ENCODE measurements at regions not wholly inside any gene's neighbourhood (a gene's known extent, or its start where the extent isn't known, plus 50 kb on each side); places are given as distances from the start of the nearest gene placed in this dataset.
"Not testable (repeated sequence)": the region's sequence is repeated elsewhere in the genome, so short reads cannot be mapped to it uniquely, and the experiment has no call there.

GRCh38 chrX:13194291-13195103, 125.4 kb downstream of the ATXN3L start:
- DNase-seq (ENCODE audit: extremely low read depth in 1 of 11, low read depth in 9 of 11, low spot score in 4 of 11): no peak

DNA sequence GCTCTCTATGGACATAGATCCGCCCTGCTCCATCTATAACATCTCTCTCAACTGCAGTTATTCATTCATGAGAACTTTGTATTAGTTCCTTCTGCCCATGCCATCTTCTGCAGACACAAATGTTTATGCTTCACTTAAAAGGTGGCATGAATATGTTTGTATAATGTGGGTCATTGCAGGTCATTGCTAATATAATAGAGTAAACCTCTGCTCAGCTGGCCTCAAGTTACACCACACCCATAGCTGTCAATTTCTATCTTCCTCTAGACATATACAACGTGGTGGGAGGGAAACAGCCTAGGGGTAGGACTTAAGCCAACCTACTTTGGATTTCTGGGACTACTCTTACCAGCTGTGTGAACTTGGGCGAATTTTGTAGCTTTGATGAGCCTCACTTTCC, 129.8 kb downstream of the ATXN3L start:
- no peak for DNase-seq (ENCODE audit: extremely low read depth in 1 of 11, low read depth in 9 of 11, low spot score in 4 of 11)

DNA sequence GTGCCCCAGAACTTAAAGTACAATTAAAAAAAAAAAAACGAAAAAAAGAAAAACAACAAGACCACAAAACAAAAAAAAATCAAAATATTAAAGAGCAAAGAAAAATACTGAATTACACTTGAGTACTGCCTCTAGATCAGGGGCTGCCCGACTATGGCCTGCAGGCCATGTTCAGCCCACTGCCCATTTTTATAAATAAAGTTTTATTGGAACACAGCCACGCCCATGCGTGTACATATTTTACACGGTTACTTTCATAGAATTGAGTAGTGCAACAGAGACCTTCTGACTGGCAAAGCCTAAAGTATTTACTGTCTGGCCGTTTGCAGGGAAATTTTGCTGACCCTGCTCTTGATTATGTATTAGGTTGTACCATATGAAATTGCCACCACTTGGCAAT, 130.5 kb downstream of the ATXN3L start:
- no peak for DNase-seq (ENCODE audit: extremely low read depth in 1 of 11, low read depth in 9 of 11, low spot score in 4 of 11)

DNA sequence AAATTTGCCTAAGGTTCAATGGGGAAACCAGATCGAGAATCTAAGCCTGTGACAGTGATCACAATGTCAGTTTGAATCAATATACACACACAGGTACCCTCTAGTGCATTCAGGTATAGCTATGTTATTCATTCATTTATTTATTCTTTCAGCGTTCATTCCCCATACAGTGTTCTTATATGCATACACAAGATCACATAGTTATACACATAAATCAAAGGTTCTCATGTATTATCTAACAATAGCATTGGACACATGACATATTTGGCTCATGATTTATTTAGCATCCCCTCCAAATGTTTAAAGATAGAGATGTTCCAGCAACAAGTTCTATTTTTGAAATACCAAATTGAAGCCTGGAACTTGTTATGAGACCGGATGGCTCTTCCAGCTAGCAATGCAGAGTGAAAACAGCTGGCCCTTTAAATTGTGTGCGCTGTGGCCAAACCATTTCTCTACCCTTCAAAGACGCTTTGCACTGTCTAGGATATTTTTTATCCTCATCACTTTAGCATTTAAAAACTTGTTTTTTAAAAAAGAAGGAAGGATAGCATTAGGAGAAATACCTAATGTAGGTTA, 131.0 kb downstream of the ATXN3L start:
- no peak for DNase-seq (ENCODE audit: extremely low read depth in 1 of 11, low read depth in 9 of 11, low spot score in 4 of 11)

DNA sequence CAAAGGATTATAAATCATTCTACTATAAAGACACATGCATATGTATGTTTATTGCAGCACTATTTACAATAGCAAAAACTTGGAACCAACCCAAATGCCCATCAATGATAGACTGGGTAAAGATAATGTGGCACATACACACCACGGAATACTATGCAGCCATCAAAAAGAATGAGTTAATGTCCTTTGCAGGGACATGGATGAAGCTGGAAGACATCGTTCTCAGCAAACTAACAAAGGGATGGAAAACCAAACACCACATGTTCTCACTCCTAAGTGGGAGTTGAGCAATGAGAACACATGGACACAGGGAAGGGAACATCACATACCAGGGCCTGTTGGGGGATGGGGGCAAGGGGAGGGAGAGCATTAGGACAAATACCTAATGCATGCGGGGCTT, 133.2 kb downstream of the ATXN3L start:
- not testable (repeated sequence) for DNase-seq (ENCODE audit: extremely low read depth in 1 of 11, low read depth in 9 of 11, low spot score in 4 of 11)

DNA sequence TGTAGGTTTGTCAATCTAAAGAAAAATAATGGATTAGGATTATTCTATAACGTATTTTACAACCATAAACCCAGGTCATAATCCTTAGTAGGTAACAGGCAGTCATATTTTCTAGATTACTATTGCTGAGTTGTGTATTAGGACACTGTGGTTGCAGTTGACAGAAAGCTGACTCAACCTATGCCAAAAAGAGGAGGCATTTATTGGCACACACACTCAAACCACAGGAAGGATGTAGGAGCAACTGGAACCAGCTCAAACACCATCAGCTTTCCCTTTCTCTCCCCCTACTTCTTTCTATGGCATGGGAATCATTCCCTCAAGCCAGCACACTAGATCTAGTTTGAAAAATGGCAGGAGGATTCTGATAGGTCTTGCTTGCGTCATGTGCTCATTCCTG, 136.4 kb upstream of the FAM9C start:
- DNase-seq (ENCODE audit: extremely low read depth in 1 of 11, low read depth in 9 of 11, low spot score in 4 of 11): no peak

DNA sequence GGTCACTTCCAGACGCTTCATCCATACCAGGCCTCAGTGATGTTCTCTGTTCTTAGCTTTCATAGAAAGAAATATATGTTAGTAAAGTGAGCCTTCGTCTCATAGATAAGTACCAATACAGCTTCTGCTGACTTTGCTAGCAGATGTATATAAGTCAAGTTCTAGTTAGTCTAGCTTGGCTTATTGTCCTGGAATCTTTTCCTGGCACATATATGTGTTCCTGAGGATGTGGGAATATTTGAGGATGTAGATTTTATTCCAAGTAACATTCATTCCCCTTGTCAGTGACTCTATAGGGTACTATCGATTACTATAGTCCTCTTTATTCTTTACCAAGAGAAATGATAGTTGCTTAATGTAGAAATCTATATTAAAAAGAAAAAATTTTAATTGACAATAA, 135.2 kb upstream of the FAM9C start:
- DNase-seq (ENCODE audit: extremely low read depth in 1 of 11, low read depth in 9 of 11, low spot score in 4 of 11): no peak

DNA sequence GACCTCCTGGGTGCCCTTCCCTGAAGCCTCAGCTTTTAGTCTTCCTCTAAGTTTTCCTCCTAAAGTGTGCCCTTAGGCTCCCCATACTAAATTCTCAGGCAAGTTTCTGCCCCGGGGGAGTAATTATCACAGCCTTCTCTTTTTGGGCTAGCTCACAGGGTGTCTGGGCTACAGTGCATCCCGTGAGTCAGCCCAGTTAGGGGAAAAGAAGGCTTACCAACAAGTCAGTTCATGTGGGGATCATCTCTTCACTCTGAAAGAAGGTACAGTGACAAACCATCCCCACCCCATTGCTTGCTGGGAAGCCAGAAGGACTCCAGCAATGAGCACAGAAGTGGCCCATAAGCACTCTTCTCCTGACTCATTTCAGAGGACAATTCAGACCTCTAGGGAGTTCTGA, 134.7 kb upstream of the FAM9C start:
- no peak for DNase-seq (ENCODE audit: extremely low read depth in 1 of 11, low read depth in 9 of 11, low spot score in 4 of 11)

DNA sequence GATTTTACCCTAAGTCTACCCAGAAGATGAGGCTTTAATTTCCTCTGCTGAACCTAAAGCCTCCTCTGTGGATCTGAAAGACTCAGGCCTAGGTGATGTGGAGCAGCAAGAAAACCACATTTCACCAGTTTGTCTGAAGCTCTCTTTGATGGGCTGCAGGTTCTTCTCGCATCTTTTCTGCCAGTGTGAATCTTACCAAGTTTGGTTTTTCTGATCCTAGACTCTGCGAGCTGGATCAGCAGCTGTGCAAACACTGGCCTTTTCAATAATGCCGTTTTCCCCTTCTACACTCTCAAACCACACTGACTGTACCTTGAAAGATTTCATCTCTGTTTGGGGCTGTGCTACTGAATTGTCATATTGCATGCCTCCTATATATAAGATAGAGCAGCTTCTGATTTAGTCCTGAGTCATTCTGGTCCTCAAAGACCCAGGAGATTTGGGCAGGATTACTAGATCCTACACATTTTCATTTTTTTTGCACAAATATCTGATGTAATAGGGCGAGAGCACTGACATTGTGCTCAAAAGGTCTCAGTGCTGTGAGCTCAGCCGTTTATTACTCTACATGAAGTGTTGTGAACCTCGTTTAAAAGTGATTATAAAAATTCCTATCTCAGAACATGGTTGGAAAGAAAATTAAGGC, 133.6 kb upstream of the FAM9C start:
- no peak for DNase-seq (ENCODE audit: extremely low read depth in 1 of 11, low read depth in 9 of 11, low spot score in 4 of 11)

DNA sequence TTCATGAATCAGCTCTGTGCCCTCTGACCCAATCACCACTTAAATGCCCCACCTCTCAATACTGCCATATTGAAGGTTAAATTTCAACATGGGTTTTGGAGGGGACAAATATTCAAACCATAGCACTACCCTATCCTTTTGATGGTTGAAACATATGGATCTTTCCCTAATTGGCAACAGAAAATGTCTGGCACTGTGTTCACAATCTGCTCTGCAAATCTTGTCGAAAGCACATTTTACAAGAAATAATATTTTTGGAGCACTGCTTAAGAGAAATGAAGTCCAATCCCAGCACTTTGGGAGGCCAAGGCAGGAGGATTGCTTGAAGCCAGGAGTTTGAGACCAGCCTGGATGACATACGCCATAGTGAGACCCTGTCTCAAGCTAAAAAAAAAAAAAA, 130.6 kb upstream of the FAM9C start:
- no peak for DNase-seq (ENCODE audit: extremely low read depth in 1 of 11, low read depth in 9 of 11, low spot score in 4 of 11)

GRCh38 chrX:13170966-13171558, 126.6 kb upstream of the FAM9C start:
- DNase-seq (ENCODE audit: extremely low read depth in 1 of 11, low read depth in 9 of 11, low spot score in 4 of 11): no peak

DNA sequence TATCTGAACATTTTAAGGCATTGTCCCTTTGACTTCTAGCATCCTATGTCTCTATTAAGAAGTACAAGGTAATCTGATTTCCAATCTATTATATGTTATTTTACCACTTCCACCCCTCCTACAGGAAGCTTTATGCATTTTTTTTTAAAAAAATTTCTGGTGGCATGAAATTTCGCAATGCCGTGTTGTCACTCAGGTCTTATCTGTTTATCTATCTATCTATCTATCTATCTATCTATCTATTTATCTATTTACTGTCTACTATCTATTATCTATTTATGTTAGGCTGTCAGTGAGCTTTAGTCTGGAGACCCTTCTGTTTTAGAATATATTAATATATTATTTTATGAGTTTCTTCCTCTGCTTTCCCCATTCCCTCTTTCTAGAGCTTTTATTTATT, 125.3 kb upstream of the FAM9C start:
- DNase-seq (ENCODE audit: extremely low read depth in 1 of 11, low read depth in 9 of 11, low spot score in 4 of 11): no peak

- DNase-seq (ENCODE audit: extremely low read depth in 1 of 11, low read depth in 9 of 11, low spot score in 4 of 11): no peak
Observed at GRCh38 chrX:13168269-13168668, 123.8 kb upstream of the FAM9C start.

- DNase-seq (ENCODE audit: extremely low read depth in 1 of 11, low read depth in 9 of 11, low spot score in 4 of 11): no peak
Observed at GRCh38 chrX:13167481-13168231, 123.2 kb upstream of the FAM9C start.

DNA sequence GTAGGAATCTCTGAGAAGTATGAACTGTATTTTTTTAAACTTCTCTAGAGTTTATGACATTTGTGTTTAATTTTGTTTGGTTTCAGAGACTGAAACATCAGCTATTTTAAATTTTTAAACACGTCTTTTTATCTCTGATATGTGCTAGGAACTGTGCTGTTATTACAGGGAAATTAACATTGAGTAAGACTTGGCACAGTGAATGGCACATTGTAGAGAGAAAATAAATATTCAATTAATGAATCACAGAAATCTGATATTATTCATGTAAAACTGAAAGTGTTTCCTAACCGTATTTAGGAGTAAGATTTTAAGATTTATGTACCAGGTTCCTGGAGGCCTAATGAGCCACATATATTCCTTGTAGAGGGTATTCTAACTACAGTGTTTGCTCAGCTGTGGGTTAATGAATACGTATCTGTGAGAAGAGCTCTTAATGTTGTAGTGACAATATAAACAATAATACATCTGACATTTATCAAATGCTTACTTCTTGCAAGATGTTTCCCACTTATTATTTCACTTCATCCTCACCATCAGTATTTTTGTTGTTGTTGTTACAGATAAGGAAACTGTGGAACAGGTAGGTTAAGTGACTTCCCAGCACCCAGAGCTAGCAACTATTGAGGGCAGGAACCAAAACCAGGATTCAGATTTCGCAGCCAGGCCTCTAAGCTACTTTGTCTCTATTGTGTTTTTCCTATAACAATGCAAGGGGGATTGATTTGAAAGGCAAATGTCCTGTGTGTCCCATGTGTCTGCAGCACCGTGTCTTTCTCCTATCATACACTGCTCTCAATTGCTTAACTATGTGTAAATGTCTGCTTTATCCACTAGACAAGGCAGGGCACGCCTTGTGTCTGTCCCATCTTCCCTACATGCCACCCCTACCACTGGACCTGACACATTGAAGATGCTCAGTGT, 121.1 kb upstream of the FAM9C start:
- DNase-seq (ENCODE audit: extremely low read depth in 1 of 11, low read depth in 9 of 11, low spot score in 4 of 11): no peak

GRCh38 chrX:13164611-13165010, 120.2 kb upstream of the FAM9C start:
- DNase-seq (ENCODE audit: extremely low read depth in 1 of 11, low read depth in 9 of 11, low spot score in 4 of 11): no peak

DNA sequence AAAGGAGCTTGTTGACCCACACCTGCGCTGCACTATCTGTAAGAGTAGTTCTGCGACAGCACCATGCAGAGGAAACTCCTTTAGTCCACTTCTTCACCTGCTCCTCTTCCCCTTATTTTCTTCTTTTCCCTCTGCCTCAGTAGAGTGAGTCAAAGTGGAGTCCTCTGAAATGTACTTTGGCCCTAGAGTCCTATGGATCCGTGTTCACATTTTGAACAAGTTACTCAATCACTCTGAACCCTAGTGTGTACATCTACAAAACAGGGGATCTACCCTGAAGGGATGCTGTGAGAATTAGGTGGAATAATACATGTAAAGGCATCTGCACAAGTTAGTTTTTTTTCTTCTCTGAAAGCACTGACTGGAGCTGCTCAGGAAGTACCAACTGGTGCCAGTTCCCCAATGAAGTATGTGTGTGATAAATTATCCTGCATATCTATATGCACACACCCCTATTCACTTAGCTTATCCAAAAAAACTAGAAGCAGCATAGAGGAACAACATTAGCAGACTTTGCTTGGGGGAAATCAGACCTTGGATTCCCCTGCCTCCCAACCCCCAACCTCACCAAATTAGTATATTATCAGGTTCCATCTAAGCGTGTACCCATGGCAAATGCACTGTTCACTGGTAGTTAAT, 118.5 kb upstream of the FAM9C start:
- DNase-seq (ENCODE audit: extremely low read depth in 1 of 11, low read depth in 9 of 11, low spot score in 4 of 11): no peak

GRCh38 chrX:13159886-13160285, 115.5 kb upstream of the FAM9C start:
- DNase-seq (ENCODE audit: extremely low read depth in 1 of 11, low read depth in 9 of 11, low spot score in 4 of 11): no peak

Measured in renal cortex interstitium (tissue), 11 donors.